ENCODE measurements at regions not wholly inside any gene's neighbourhood (a gene's known extent, or its start where the extent isn't known, plus 50 kb on each side); places are given as distances from the start of the nearest gene placed in this dataset.

- H4K5ac ChIP-seq (ENCODE audit: insufficient read length, low read depth, low read length), result no peak overlapping the region
- no peak overlapping the region for H2AFZ ChIP-seq (ENCODE audit: low read length)
- no peak overlapping the region for H3K9ac ChIP-seq (ENCODE audit: extremely low read depth, insufficient read length, low read length)
- no peaks in the 10 kb centered on the region for H3K9me3 ChIP-seq (ENCODE audit: control insufficient read depth, low read depth, low read length)
- no peak overlapping the region for H2BK120ac ChIP-seq (ENCODE audit: low read depth, low read length, poor library complexity, severe bottlenecking)
- no peaks in the 10 kb centered on the region for H3K79me2 ChIP-seq (ENCODE audit: insufficient read depth, low read length)
- no peak overlapping the region for H3K18ac ChIP-seq (ENCODE audit: insufficient read length, low read depth, low read length)
- no peak overlapping the region for H2BK12ac ChIP-seq (ENCODE audit: insufficient read length, low read depth, low read length)
- no peak overlapping the region for H3T11ph ChIP-seq (ENCODE audit: low read length)
- no peak overlapping the region for H3K14ac ChIP-seq (ENCODE audit: insufficient read depth, low read length)
- no peak overlapping the region for H2AK5ac ChIP-seq (ENCODE audit: insufficient read length, low read length)
- no CpG with 5 or more reads among the region's 1 CpG for WGBS (ENCODE audit: extremely low coverage, insufficient read length, low lambda C conversion rate)
- H3K27me3 ChIP-seq (ENCODE audit: insufficient read depth, low read length), result no peaks in the 10 kb centered on the region
- no peak overlapping the region for H3K4me2 ChIP-seq (ENCODE audit: insufficient read depth, insufficient read length, low read length)
- H4K8ac ChIP-seq (replicated peaks; ENCODE audit: insufficient read length, low read depth, low read length), result no peak overlapping the region
- no peak overlapping the region for H2BK5ac ChIP-seq (ENCODE audit: insufficient read length, low read length)
- no peak overlapping the region for H4K91ac ChIP-seq (ENCODE audit: insufficient read length, low read depth, low read length)
- no peaks in the 10 kb centered on the region; the same call in 1 of the 2 replicates for H3K4me1 ChIP-seq (ENCODE audit: insufficient read depth, low read length)
- H3K79me1 ChIP-seq (ENCODE audit: insufficient read depth, low read depth, low read length, poor library complexity, severe bottlenecking), result no peaks in the 10 kb centered on the region
- peaks cover 2 to 3% of the 10 kb centered on the region in 2 experiments; a peak in 3 of 4 replicates for H3K4me1 Mint-ChIP-seq
- no peaks in the 10 kb centered on the region for H3K9me3 Mint-ChIP-seq
- no peak for TF ChIP-seq CTCF (conservative IDR thresholded peaks at IDR 0.05)
- H3K23ac ChIP-seq (ENCODE audit: insufficient read length, low read depth, low read length), result no peak overlapping the region
- H2BK15ac ChIP-seq (ENCODE audit: low read depth, low read length), result no peak overlapping the region
- H3K27me3 Mint-ChIP-seq (ENCODE audit: low read depth), result no peaks in the 10 kb centered on the region
- no peaks in the 10 kb centered on the region for H3K23me2 ChIP-seq (ENCODE audit: insufficient read length, low read depth, low read length, poor library complexity, severe bottlenecking)
- no peak overlapping the region for H3K56ac ChIP-seq (ENCODE audit: insufficient read length, low read depth, low read length)
- H2BK20ac ChIP-seq (ENCODE audit: low read depth, low read length, poor library complexity, severe bottlenecking), result no peak overlapping the region
- no peak for DNase-seq
- H3K27ac Mint-ChIP-seq, result no peak overlapping the region
- no peak overlapping the region for H3K27ac ChIP-seq (ENCODE audit: insufficient read length, low read depth, low read length)
- no peaks in the 10 kb centered on the region for H3K36me3 Mint-ChIP-seq (ENCODE audit: insufficient read depth in 1 of 3, low read depth in 3 of 3)
- no peaks in the 10 kb centered on the region for H4K20me1 ChIP-seq (ENCODE audit: control insufficient read depth, insufficient read depth, insufficient read length)
- H3K4ac ChIP-seq (ENCODE audit: low read depth, low read length), result no peak overlapping the region
- H3K4me3 Mint-ChIP-seq, result no peak overlapping the region
Measured at GRCh38 chr4:147313108-147313507, 167.8 kb upstream of the EDNRA start.

All from H9 (cell line).